Stomach (tissue), 8 donors: ENCODE measurements at regions not wholly inside any gene's neighbourhood (a gene's known extent, or its start where the extent isn't known, plus 50 kb on each side); places are given as distances from the start of the nearest gene placed in this dataset.

ENCODE experiments used
- DNase-seq, 2 donors: peaks; one replicate each; pipeline versions ENCODE4 v3.0.0 to v3.0.0-alpha.2; 2013 to 2019
- H3K27ac ChIP-seq, 5 donors: fragments of 200-600 bp in 4 of 5; sonication (generic) in 4 of 5; one replicate each; pipeline ENCODE4 v1.5.1; 2013 to 2019; ENCODE audit warnings: mild to moderate bottlenecking in 1 of 5, moderate library complexity in 1 of 5
- H3K27me3 ChIP-seq, 3 donors: fragments of 200-600 bp; sonication (generic); one replicate each; pipeline ENCODE4 v1.5.1; 2017 to 2019; ENCODE audit warnings: mixed run types in 1 of 3
- H3K36me3 ChIP-seq, 4 donors: fragments of 200-600 bp; sonication (generic); 1 replicate in 3 of 4; 2 replicates in 1 of 4; pipeline ENCODE4 v1.5.1; 2016 to 2019
- H3K4me1 ChIP-seq, 4 donors: fragments of 200-600 bp; sonication (generic); one replicate each; pipeline ENCODE4 v1.5.1; 2016 to 2019
- H3K4me3 ChIP-seq, 4 donors: fragments of 200-600 bp; sonication (generic) in 3 of 4; one replicate each; pipeline ENCODE4 v1.5.1; 2016 to 2019; ENCODE audit warnings: mild to moderate bottlenecking in 1 of 4
- H3K9me3 ChIP-seq, 4 donors: fragments of 200-600 bp; sonication (generic); one replicate each; pipeline ENCODE4 v1.5.1; 2016 to 2019
- CTCF ChIP-seq, 7 experiments: fragments of 450-650 bp in 4 of 7; fragments of 200-600 bp in 3 of 7; sonication (generic) in 3 of 7; IDR thresholded peaks; one replicate each; pipeline ENCODE4 v1.5.1; 2016 to 2019; ENCODE audit warnings: antibody characterized with exemption in 7 of 7, control low read depth in 2 of 7, mild to moderate bottlenecking in 1 of 7
- EP300 ChIP-seq: sonication (generic); formaldehyde crosslinking; IDR thresholded peaks from one replicate; pipeline ENCODE4 v1.6.1; 2017; ENCODE audit warnings: antibody characterized with exemption
- POLR2A ChIP-seq, 4 donors: fragments of 450-650 bp; IDR thresholded peaks; one replicate each; pipeline ENCODE4 v1.6.1; 2016; ENCODE audit warnings: antibody characterized with exemption in 4 of 4, control low read depth in 2 of 4, mild to moderate bottlenecking in 1 of 4, moderate library complexity in 1 of 4
- POLR2AphosphoS5 ChIP-seq, 3 donors: sonication (generic); formaldehyde crosslinking; IDR thresholded peaks; one replicate each; pipeline ENCODE4 v1.6.1; 2016; ENCODE audit warnings: antibody characterized with exemption in 3 of 3
- WGBS, 5 donors: extraction: QIAGEN DNeasy Blood & Tissue Kit in 3 of 5; methylation state at CpG; one replicate each; pipeline versions ENCODE4 v1.1.5 to v1.1.7; 2013 to 2018; 5-methylcytosine and 5-hydroxymethylcytosine counted together
- intact Hi-C: fragments of 100-400 bp; cut with DNase I; formaldehyde crosslinking; loops from one replicate; pipeline ENCODE4 v1.15.1; 2023; ENCODE audit warnings: low total_unique reads
- donor health status: healthy with polysubstance abuse.
- donor health status: Bipolar disorder and iron deficiency.
- donor health status: healthy.

- Histone ChIP-seq H3K4me3 (no peak overlapping the region), H3K36me3 (no peaks in the 10 kb centered on the region), H3K4me1 (no peaks in the 10 kb centered on the region), H3K9me3 (peaks cover 0 to 4% (median 0%) of the 10 kb centered on the region in 4 donors), H3K27me3 (no peaks in the 10 kb centered on the region), H3K27ac (no peak overlapping the region)
- intact Hi-C loops, result no loop called here
- no peak for DNase-seq
- no peak for TF ChIP-seq POLR2AphosphoS5 (IDR thresholded peaks at IDR 0.05)
- no peak for TF ChIP-seq CTCF (IDR thresholded peaks at IDR 0.05)
- no peak for TF ChIP-seq EP300
- TF ChIP-seq POLR2A (IDR thresholded peaks at IDR 0.05), result no peak
- WGBS, 5 donors, result 18 to 41% (median 26%) methylated on average over 2 of the region's 2 CpGs
Measured at GRCh38 chr6:120648713-120649112, 685.6 kb downstream of the TBC1D32 start.

GRCh38 chr6:120646101-120646500 lies 688.2 kb downstream of the TBC1D32 start:
- H3K4me3 ChIP-seq, result no peak overlapping the region
- H3K27ac ChIP-seq, result no peak overlapping the region
- intact Hi-C loops, result no loop called here
- H3K36me3 ChIP-seq, result no peaks in the 10 kb centered on the region
- TF ChIP-seq EP300, result no peak
- 19 to 59% (median 32%) methylated on average over 2 of the region's 2 CpGs for WGBS, 5 donors
- no peak for DNase-seq
- H3K4me1 ChIP-seq, result no peaks in the 10 kb centered on the region
- H3K9me3 ChIP-seq, result peaks cover 0 to 4% (median 0%) of the 10 kb centered on the region in 4 donors
- H3K27me3 ChIP-seq, result no peaks in the 10 kb centered on the region

GRCh38 chr6:120632975-120633374 lies 701.3 kb downstream of the TBC1D32 start:
- WGBS, 5 donors, result 40 to 68% (median 57%) methylated on average over 1 of the region's 1 CpG
- Histone ChIP-seq H3K4me1 (no peaks in the 10 kb centered on the region), H3K27me3 (no peaks in the 10 kb centered on the region), H3K9me3 (peaks cover 0 to 5% (median under 1%) of the 10 kb centered on the region in 4 donors), H3K27ac (no peak overlapping the region), H3K4me3 (no peak overlapping the region), H3K36me3 (no peaks in the 10 kb centered on the region)
- DNase-seq, result no peak
- intact Hi-C loops, result no loop called here
- TF ChIP-seq CTCF (IDR thresholded peaks at IDR 0.05), result no peak
- no peak for TF ChIP-seq EP300
- TF ChIP-seq POLR2A (IDR thresholded peaks at IDR 0.05), result no peak
- no peak for TF ChIP-seq POLR2AphosphoS5 (IDR thresholded peaks at IDR 0.05)

GRCh38 chr6:120627612-120628011 lies 706.7 kb downstream of the TBC1D32 start:
- intact Hi-C loops, result no loop called here
- H3K4me3 ChIP-seq, result no peak overlapping the region
- H3K27me3 ChIP-seq, result no peaks in the 10 kb centered on the region
- WGBS, 5 donors, result 91 to 97% (median 95%) methylated on average over 3 of the region's 3 CpGs
- no peak for TF ChIP-seq POLR2AphosphoS5 (IDR thresholded peaks at IDR 0.05)
- no peak for TF ChIP-seq POLR2A (IDR thresholded peaks at IDR 0.05)
- no peak for TF ChIP-seq CTCF (IDR thresholded peaks at IDR 0.05)
- TF ChIP-seq EP300, result no peak
- H3K9me3 ChIP-seq, result peaks cover 0 to 11% (median 0%) of the 10 kb centered on the region in 4 donors
- H3K27ac ChIP-seq, result no peak overlapping the region
- no peak for DNase-seq
- no peaks in the 10 kb centered on the region for H3K4me1 ChIP-seq
- H3K36me3 ChIP-seq, result no peaks in the 10 kb centered on the region

GRCh38 chr6:120622127-120622631 lies 712.1 kb downstream of the TBC1D32 start:
- TF ChIP-seq POLR2AphosphoS5 (IDR thresholded peaks at IDR 0.05), result no peak
- TF ChIP-seq EP300, result no peak
- TF ChIP-seq POLR2A (IDR thresholded peaks at IDR 0.05), result no peak
- no peak for TF ChIP-seq CTCF (IDR thresholded peaks at IDR 0.05)
- DNase-seq, result no peak
- intact Hi-C loops, result no loop called here
- no peak overlapping the region for H3K27ac ChIP-seq
- peaks cover 0 to 7% (median 0%) of the 10 kb centered on the region in 4 donors for H3K9me3 ChIP-seq
- H3K4me3 ChIP-seq, result no peak overlapping the region
- no peaks in the 10 kb centered on the region for H3K27me3 ChIP-seq
- no peaks in the 10 kb centered on the region for H3K36me3 ChIP-seq
- H3K4me1 ChIP-seq, result no peaks in the 10 kb centered on the region
- WGBS, 5 donors, result 9 to 22% (median 12%) methylated on average over 1 of the region's 1 CpG
